WTC11 (cell line): ENCODE measurements at regions not wholly inside any gene's neighbourhood (a gene's known extent, or its start where the extent isn't known, plus 50 kb on each side); places are given as distances from the start of the nearest gene placed in this dataset.

Source experiments
- NFATC4 ChIP-seq: fragments of 250-450 bp; sonication (Bioruptor Pico); IDR thresholded peaks from 2 replicates; pipeline ENCODE4 v1.9.0; 2021; ENCODE audit warnings: mild to moderate bottlenecking
- ZBTB21 ChIP-seq: sonication (generic); formaldehyde crosslinking; IDR thresholded peaks from 2 replicates; pipeline ENCODE4 v1.8.1; 2023; ENCODE audit warnings: mild to moderate bottlenecking, missing genetic modification reagents, borderline replicate concordance
- ZNF396 ChIP-seq: fragments of 250-450 bp; sonication (Bioruptor Pico); IDR thresholded peaks from 2 replicates; pipeline ENCODE4 v1.8.0; 2021; ENCODE audit warnings: mild to moderate bottlenecking, moderate library complexity, borderline replicate concordance

DNA sequence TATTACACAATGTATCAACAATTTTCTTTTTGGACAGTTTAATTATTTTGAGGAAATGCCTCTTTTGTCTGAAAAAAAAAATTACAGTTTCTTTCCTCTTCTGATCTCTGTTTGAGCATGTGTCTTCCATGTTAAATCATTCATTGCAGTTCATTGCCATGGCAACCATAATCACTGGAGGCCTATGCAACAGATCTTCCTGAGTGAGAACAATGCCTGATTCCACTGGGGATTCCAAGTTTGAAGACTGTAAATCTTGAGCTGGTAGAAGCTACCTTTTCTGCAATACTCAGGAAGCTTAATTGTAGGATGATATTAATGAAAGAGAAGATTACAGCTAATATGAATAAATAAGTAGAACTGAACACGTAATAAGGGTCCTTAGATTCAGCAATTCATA lies 721.4 kb upstream of the CNTNAP5 start (continued):
- TF ChIP-seq NFATC4 (CRISPR knock-in tag) (no peak), ZNF396 (CRISPR knock-in tag) (no peak), ZBTB21 (CRISPR knock-in tag) (no peak)
